Frontal cortex (tissue), 3 donors: ENCODE measurements at regions not wholly inside any gene's neighbourhood (a gene's known extent, or its start where the extent isn't known, plus 50 kb on each side); places are given as distances from the start of the nearest gene placed in this dataset.

ENCODE experiments used
- DNase-seq, 2 donors: peaks; one replicate each; pipeline ENCODE4 v3.0.0; 2012; ENCODE audit warnings: low spot score in 2 of 2
- FAIRE-seq: peaks from 2 replicates; lab custom pipeline; 2012; peaks lifted over from hg19 to GRCh38; lab: Jason Lieb, UNC
- donor health status: control.
- donor health status: control.
- donor health status: control.

DNA sequence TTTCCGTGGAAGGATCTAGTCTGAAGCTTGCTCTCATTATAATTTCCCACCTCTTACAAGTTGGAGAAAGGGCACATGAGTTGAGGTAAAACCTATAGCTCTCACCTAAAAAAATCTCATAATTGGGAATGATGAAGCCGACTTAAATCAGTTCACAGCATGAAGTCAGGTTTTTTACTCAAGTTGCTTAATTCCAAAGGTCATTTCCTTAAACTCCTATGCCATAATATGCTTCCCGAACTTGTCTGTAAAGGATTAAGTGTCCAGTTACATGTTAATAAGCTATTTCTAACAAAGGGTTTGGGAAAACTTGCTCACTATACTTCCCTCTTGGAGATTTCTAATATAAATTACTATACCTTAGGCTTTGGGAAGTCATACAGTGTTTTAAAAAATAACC is 481.2 kb downstream of the NUP35 start:
- FAIRE-seq = no peak
- no peak for DNase-seq

DNA sequence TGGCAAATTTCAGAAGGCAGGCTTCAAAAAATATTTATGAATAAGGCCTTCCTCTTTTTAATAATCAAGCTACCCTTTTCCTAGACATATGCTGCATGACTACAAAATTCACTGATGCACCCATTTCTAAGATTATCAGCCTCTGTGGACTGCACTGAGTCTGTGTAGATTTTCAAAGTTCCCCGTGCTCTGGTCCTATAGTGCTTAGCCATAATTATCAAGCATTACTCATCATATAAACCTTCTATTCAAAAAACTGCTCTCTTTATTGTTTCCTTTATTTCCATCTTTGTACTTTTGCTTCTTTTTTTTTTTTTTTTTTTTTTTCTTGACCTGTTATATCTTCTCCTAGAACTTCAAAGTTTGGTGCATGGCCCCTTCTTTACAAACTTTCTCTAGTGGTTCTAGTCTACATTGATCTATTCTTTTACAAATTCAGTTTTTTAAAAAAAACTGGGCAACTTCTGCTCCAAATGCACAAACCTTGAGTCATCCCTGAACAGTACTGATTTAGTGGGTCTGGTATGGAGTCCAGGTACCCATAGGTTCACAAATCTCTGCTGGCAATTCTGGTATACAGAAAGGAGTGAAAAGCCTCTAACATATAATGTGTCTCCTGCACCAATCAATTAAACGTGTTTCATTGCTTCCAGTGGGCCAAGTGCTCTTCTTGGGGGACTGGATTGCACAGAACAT is 481.9 kb downstream of the NUP35 start:
- FAIRE-seq = no peak

GRCh38 chr2:183606718-183607085 is 482.5 kb downstream of the NUP35 start:
- DNase-seq (no peak), FAIRE-seq (no peak)

More for the DNA sequence above, 481.9 kb downstream of the NUP35 start:
- DNase-seq = no peak

GRCh38 chr2:183607995-183608394 is 483.8 kb downstream of the NUP35 start:
- DNase-seq (no peak), FAIRE-seq (no peak)

DNA sequence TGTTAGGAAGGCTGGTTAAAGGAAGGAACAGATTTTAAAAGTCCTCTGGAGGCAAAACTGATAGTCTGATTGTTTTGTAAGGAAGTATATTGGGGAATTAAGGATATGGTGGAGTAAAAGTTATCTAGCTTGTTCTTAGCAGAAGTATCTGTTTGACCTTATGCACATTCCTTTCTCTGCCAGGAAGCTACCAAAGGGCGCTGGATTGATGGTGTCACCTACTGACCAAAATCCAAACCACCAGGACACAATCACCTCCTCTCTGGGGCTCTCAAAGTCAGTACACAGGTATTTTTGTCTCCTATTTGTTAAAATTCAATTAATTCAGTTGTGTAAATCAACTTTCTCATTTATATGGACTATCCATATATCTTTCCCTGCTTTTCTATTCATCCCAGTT is 484.5 kb downstream of the NUP35 start:
- no peak for FAIRE-seq
- DNase-seq = no peak

GRCh38 chr2:183610724-183611123 is 486.5 kb downstream of the NUP35 start:
- DNase-seq = no peak
- FAIRE-seq = no peak

DNA sequence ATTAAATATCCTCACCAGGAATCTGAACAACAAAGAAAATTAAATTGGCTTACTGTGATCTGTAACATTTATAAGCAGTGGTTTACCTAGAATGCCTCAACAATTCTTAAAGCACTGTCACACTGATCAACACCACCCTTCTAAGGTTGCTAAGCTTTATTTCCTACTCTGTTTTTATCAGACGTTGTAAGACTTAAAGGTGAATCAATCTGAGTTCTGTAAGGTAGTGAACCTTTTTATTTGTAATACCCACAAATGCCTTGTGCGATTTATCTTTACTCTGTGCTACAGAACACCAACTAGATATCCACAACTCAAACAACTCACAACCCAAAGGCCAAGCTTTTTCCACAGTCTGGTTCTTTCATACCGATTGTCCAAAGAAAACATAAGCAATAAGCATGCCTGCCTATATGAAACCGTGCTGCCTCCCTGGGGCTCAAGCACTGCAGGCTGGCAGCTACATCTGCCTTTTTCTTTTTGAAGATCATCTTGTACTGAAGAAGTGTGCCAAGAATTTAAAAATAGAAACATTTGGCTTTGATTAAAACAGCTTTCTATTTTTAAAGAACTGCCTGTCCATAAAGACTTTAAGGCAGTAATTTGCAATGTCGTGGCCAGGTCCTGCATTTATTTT is 490.7 kb downstream of the NUP35 start:
- FAIRE-seq = no peak
- peak in 1 of 2 donors; percentile 5 for DNase-seq

DNA sequence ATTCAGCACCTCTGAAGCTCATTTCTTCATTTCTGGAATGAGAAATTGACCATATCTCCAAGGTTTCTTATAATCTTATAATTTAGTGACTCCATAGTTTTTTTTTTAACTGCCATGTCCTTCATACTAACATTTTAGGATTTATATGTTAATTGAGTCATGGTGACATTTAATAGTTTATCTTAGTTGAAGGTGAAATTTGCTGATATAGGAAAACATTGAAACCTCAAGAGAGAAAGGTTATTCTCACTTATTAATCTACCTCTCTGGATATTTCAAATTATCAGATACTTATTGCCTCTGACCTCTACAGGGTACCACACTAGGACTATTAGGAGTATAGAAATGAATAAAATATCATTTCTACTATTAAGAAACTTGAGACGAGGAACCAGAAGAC is 499.0 kb downstream of the NUP35 start:
- no peak for DNase-seq
- no peak for FAIRE-seq

DNA sequence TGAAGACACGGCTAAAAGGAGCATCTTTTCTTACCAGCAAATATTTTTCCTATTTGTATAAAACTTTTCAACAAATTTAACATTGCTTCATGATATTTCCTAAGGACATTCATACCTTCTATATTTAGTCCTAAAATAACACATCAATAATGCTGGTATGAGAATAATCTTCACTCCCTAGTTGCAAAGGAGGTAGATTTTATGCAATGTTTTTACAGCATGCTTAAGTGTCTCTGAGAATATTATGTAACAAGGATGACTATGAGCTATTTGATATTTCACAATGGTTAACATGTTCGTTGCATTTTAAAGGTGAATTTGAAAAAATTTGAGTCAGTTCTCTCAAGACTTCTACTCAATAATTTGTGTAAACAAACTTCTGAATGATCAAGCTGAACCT is 506.7 kb downstream of the NUP35 start:
- FAIRE-seq (no peak), DNase-seq (no peak)

DNA sequence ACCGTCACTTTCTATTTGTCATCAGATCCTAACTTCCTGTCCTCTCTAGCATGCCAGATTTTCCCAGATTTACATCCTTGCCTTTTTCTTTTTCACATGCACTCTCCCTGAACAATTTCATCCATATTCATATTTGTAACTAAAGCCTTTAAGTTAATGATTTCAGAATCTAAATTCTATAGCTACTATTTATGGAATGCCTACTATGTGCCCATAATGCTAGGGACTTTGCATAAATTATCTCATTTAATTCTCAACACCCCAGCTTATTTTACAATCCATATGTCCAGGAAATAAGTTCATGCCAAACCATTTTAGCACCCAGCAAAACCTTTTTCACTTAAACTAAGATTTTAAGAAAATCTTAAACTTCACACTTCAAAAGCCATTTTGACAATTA is 531.9 kb downstream of the NUP35 start:
- FAIRE-seq (no peak), DNase-seq (no peak)

DNA sequence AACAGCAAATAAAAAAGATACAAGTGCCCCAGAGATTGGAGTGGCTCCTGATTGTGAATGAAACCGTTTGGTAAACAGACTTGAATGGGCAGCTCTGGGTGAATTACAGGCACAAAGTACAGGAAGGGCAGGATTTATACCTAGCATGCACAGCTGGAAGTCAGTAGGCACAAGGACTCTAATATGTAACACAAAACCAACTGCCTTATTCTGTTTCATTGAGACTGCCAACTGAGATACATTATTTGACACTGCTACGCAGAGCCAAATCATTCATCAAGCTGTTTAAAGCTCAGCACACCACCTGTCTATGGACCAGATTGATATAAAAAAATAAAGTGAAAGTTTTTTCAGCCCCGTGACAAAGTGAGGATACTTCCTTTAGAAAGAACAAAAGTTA is 541.2 kb downstream of the NUP35 start:
- FAIRE-seq (no peak), DNase-seq (no peak)

DNA sequence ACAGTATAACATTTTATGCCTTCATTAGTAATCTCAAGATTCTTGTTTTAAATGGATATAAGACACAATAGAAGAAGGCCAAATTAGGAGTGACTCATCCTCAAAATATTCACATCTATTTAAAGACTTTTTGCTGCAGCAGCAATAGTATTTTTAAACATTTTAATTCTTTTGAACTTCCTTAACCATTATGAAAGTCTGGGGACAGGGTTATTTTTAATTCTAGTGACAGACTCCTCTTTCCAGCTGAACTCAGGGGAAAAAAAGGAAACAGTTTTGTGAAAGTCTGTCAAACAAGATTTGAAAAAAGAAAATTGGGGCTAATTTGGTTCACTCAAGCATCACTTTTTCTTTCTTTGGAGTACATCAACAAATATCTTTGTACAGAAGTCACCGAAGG is 541.8 kb downstream of the NUP35 start:
- DNase-seq (no peak), FAIRE-seq (no peak)

DNA sequence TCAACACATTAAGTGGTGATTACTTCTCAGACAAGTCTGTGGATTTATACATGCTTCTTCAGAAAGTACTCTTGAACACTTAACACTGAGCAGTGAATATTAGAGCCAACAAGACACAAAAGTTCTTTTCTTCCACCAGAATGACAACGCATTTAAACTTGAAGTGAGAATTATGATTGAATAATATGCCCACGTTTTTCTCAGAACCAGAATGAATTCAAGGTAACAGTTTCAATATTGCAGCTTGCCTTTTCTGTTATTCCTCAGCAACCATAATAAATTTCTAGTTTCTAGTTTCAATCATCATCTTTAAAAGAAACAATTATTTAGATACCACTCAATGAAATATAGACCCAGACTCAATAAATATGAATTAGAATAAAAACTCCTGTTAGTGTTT is 547.0 kb downstream of the NUP35 start:
- FAIRE-seq (no peak), DNase-seq (no peak)

DNA sequence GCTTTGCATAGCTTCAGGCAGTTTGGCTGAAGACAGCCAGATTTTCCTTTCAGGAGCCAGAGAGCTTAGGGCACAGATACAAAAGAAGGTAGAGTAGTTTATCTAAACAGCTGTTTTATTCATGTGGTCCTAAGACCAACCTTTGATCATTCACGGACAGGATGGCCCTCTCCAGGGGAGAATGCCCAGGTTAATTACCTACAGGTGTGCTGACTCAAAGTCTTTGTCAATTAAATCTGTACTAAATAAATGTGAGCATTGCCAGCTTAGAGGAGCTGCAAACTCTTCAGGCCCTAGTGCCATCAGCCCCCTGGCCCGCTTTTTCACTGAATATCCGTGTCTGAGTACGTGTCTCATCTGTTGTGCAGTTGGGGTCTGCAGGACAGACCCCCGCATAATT is 554.7 kb downstream of the NUP35 start:
- DNase-seq (no peak), FAIRE-seq (no peak)

DNA sequence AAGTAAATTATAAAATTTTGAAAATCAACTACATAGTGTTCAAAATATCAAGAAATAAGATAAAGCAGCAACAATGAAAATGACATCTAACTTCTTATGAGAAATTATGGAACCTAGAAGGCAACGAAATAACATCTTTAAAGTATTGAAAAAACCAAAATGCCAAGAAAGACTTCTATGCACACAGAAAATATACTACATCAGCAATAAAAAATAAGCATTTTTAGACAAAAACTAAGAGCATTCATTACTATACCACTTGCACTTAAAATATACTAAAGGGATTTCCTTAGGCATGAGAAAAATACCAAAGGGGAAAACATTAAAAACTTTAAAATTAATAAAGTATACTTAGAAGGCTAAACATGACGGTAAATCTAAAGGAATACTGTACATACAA is 556.3 kb downstream of the NUP35 start:
- DNase-seq = no peak
- no peak for FAIRE-seq

GRCh38 chr2:183684686-183685085 is 560.4 kb downstream of the NUP35 start:
- FAIRE-seq = peak; percentile 95

GRCh38 chr2:183696028-183696427 is 571.8 kb downstream of the NUP35 start:
- DNase-seq (no peak), FAIRE-seq (no peak)

More at GRCh38 chr2:183684686-183685085, 560.4 kb downstream of the NUP35 start:
- no peak for DNase-seq

DNA sequence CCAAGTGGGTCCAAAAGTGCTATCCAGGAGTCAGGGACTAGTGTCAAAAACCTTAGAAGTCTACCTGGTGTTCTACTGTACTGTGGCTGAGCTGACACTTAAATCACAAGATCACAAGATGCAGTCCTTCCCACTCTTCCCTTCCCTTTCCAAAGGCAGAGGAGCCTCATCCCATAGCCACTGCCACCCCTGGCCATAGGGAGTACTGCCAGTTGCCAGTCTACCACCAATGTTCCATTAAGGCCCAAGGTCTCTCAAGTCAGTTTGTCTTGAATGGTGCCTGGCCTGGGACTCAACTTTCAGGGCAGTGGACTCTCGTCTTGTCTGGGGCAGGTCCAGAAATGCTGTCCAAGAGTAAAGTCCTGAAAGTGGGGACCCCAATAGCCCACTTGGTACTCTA is 585.6 kb downstream of the NUP35 start:
- FAIRE-seq (no peak), DNase-seq (no peak)

- DNase-seq (no peak), FAIRE-seq (no peak)
These were observed 594.0 kb downstream of the NUP35 start for GRCh38 chr2:183718246-183718645.

DNA sequence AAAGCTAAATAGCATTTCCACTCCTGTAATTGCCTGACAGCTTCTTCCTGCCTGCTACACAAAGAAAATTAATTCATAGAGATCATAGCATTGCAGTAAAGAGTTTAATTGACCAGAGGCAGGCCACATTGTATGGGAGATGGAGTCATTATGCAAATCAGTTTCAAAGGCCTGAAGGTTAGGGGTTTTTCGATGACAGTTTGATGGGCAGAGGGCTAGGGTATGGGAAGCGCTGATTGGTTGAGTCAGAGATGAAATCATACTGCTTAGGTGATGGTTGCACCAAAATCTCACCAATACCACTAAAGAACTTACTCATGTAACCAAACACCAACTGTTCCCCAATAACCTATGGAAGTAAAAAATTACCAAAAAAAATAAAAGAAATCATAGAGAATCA is 599.0 kb downstream of the NUP35 start:
- DNase-seq (no peak), FAIRE-seq (no peak)

- no peak for DNase-seq
- no peak for FAIRE-seq
These were observed 605.1 kb downstream of the NUP35 start for GRCh38 chr2:183729380-183729779.

DNA sequence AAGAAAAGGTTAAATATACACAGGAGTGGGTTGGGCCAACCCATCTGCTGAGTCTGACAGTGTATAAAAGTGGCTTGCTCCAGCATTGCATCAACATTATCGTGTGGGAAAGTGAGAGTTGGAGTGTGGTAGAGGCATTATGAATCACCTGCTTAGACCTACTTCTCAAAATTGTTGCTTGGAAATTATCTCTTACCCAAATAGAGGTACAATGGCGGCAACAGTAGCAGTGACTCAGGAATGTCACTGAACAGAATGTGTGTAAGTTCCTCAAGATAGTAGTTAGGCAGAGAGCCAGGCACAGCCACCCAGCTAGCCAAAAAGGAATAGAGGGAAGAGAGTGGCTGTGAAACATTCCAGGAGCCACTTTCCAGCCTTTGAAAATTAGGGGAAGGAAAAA is 616.0 kb downstream of the NUP35 start:
- no peak for FAIRE-seq
- DNase-seq = peak in 1 of 2 donors; percentile 3
